Cardiac fibroblast (primary cell): ENCODE measurements at regions not wholly inside any gene's neighbourhood (a gene's known extent, or its start where the extent isn't known, plus 50 kb on each side); places are given as distances from the start of the nearest gene placed in this dataset.

ENCODE experiments used
- DNase-seq, 2 donors: peaks; one replicate each; pipeline versions ENCODE4 v3.0.0 to v3.0.0-alpha.2; 2010; ENCODE audit warnings: low read depth in 2 of 2
- H3K4me3 ChIP-seq, 2 donors: replicated peaks in 1 of 2; 1 replicate in 1 of 2; 2 replicates in 1 of 2; pipeline ENCODE4 v1.5.1; 2011; ENCODE audit warnings: low read depth in 2 of 2, low read length in 2 of 2, mild to moderate bottlenecking in 2 of 2, moderate library complexity in 1 of 2
- CTCF ChIP-seq: IDR thresholded peaks from one replicate; pipeline ENCODE4 v1.5.1; 2011; ENCODE audit warnings: low read depth, mild to moderate bottlenecking, low read length, inconsistent platforms

GRCh38 chr15:62873203-62873602, 169.3 kb upstream of the TPM1 start:
- no peak overlapping the region for H3K4me3 ChIP-seq
- no peak for DNase-seq
- TF ChIP-seq CTCF = no peak

GRCh38 chr15:62874064-62874463, 168.5 kb upstream of the TPM1 start:
- H3K4me3 ChIP-seq = no peak overlapping the region
- no peak for DNase-seq
- TF ChIP-seq CTCF = no peak

- TF ChIP-seq CTCF = no peak
- DNase-seq = peak in 1 of 2 donors; percentile 39
- no peak overlapping the region for H3K4me3 ChIP-seq
Observed at GRCh38 chr15:62874959-62875625, 167.5 kb upstream of the TPM1 start.

GRCh38 chr15:62875626-62876021, 166.9 kb upstream of the TPM1 start:
- no peak overlapping the region for H3K4me3 ChIP-seq
- no peak for DNase-seq
- TF ChIP-seq CTCF = no peak

GRCh38 chr15:62877276-62877857, 165.2 kb upstream of the TPM1 start:
- no peak for DNase-seq
- no peak for TF ChIP-seq CTCF
- H3K4me3 ChIP-seq = no peak overlapping the region

GRCh38 chr15:62878070-62878469, 164.5 kb upstream of the TPM1 start:
- no peak for DNase-seq
- no peak for TF ChIP-seq CTCF
- no peak overlapping the region for H3K4me3 ChIP-seq

GRCh38 chr15:62879770-62880169, 162.8 kb upstream of the TPM1 start:
- TF ChIP-seq CTCF = no peak
- H3K4me3 ChIP-seq = no peak overlapping the region
- DNase-seq = no peak
